ENCODE measurements at regions not wholly inside any gene's neighbourhood (a gene's known extent, or its start where the extent isn't known, plus 50 kb on each side); places are given as distances from the start of the nearest gene placed in this dataset.

GRCh38 chr13:69292789-69293425, 814.7 kb upstream of the ATXN8OS start:
- TF ChIP-seq CTCF (IDR thresholded peaks at IDR 0.05) (no peak), POLR2AphosphoS5 (IDR thresholded peaks at IDR 0.05) (no peak), POLR2A (IDR thresholded peaks at IDR 0.05) (no peak)

All from sigmoid colon (tissue), 4 donors.